ENCODE measurements at regions not wholly inside any gene's neighbourhood (a gene's known extent, or its start where the extent isn't known, plus 50 kb on each side); places are given as distances from the start of the nearest gene placed in this dataset.

- no peak for TF ChIP-seq POLR2A (IDR thresholded peaks at IDR 0.05)
- TF ChIP-seq CTCF (IDR thresholded peaks at IDR 0.05) = no peak
- no peak for TF ChIP-seq POLR2AphosphoS5 (IDR thresholded peaks at IDR 0.05)
These were observed 325.4 kb upstream of the SMIM31 start for GRCh38 chr4:164428561-164428960.

Data from breast epithelium (tissue), 3 donors.